ENCODE measurements at regions not wholly inside any gene's neighbourhood (a gene's known extent, or its start where the extent isn't known, plus 50 kb on each side); places are given as distances from the start of the nearest gene placed in this dataset.

- no TSS peak for BruUV-seq (replicated peaks)
- H3K4me1 ChIP-seq (ENCODE audit: control insufficient read depth, insufficient read depth, low read length): no peaks in the 10 kb centered on the region
- intact Hi-C loops (cut with micrococcal nuclease; ENCODE audit: unreplicated experiment): no loop called here
- in situ Hi-C loops (cut with HindIII; ENCODE audit: low pct_unique_long_range_greater_than_20kb, low sequenced_read_pairs): no loop called here
- H3K27me3 ChIP-seq (ENCODE audit: control insufficient read depth, insufficient read depth, low read length): peaks cover 34% of the 10 kb centered on the region
- DNase-seq (ENCODE audit: low read depth, low spot score) (no peak), ATAC-seq (no peak)
- POLR2A ChIA-PET: no interaction called here
- no peak overlapping the region for H3K27ac ChIP-seq (ENCODE audit: low read length)
- H3K9me3 ChIP-seq (ENCODE audit: control insufficient read depth, insufficient read depth, low read depth, low read length): no peaks in the 10 kb centered on the region
- no peaks in the 10 kb centered on the region for H3K36me3 ChIP-seq (ENCODE audit: control insufficient read depth, insufficient read depth, low read length)
- H3K4me3 ChIP-seq (ENCODE audit: low read depth in 2 of 2, low read length in 2 of 2): no peak overlapping the region
- no peak for TF ChIP-seq REST (IDR thresholded peaks at IDR 0.05; ENCODE audit: insufficient read depth in 1 of 2, low read depth in 2 of 2, low read length in 1 of 2)
- CTCF ChIA-PET: no interaction called here
These were observed 108.2 kb upstream of the UQCRFS1 start for GRCh38 chr19:29321116-29321515.

- H3K27me3 ChIP-seq (ENCODE audit: control insufficient read depth, insufficient read depth, low read length): peaks cover 34% of the 10 kb centered on the region
- no peak for DNase-seq (ENCODE audit: low read depth, low spot score)
- POLR2A ChIA-PET: interaction anchor here (0.7 kb wide), 1 partner anchor 214 kb away, joined by 12 read pairs; no protein-coding TSS in a partner anchor
- H3K4me3 ChIP-seq (ENCODE audit: low read depth in 2 of 2, low read length in 2 of 2): no peak overlapping the region
- no peaks in the 10 kb centered on the region for H3K4me1 ChIP-seq (ENCODE audit: control insufficient read depth, insufficient read depth, low read length)
- no TSS peak for BruUV-seq (replicated peaks)
- in situ Hi-C loops (cut with HindIII; ENCODE audit: low pct_unique_long_range_greater_than_20kb, low sequenced_read_pairs): no loop called here
- H3K36me3 ChIP-seq (ENCODE audit: control insufficient read depth, insufficient read depth, low read length): no peaks in the 10 kb centered on the region
- H3K9me3 ChIP-seq (ENCODE audit: control insufficient read depth, insufficient read depth, low read depth, low read length): no peaks in the 10 kb centered on the region
- no peak for ATAC-seq
- CTCF ChIA-PET: no interaction called here
- TF ChIP-seq TCF7L2 (IDR thresholded peaks at IDR 0.05; ENCODE audit: low read depth, low read length): no peak
- no peak for TF ChIP-seq CTCF (IDR thresholded peaks at IDR 0.05)
- TF ChIP-seq POLR2AphosphoS5 (IDR thresholded peaks at IDR 0.05; ENCODE audit: low read depth, low read length): no peak
- TF ChIP-seq REST (IDR thresholded peaks at IDR 0.05; ENCODE audit: insufficient read depth in 1 of 2, low read depth in 2 of 2, low read length in 1 of 2): no peak
- TF ChIP-seq SIN3A (IDR thresholded peaks at IDR 0.05; ENCODE audit: borderline replicate concordance, insufficient read depth, low read depth, low read length): no peak
- H3K27ac ChIP-seq (ENCODE audit: low read length): no peak overlapping the region
- intact Hi-C loops (cut with micrococcal nuclease; ENCODE audit: unreplicated experiment): no loop called here
These were observed 110.1 kb upstream of the UQCRFS1 start for GRCh38 chr19:29323021-29323430.
